T follicular helper cell (primary cell): ENCODE measurements at regions not wholly inside any gene's neighbourhood (a gene's known extent, or its start where the extent isn't known, plus 50 kb on each side); places are given as distances from the start of the nearest gene placed in this dataset.
"Not testable (repeated sequence)": the region's sequence is repeated elsewhere in the genome, so short reads cannot be mapped to it uniquely, and the experiment has no call there.

Experiments used
- DNase-seq: peaks from one replicate; pipeline ENCODE4 v3.0.0-alpha.2; 2020; ENCODE audit warnings: low read depth

GRCh38 chr13:103908274-103908673, 842.1 kb upstream of the SLC10A2 start:
- DNase-seq, result no peak

GRCh38 chr13:103903790-103904189, 837.6 kb upstream of the SLC10A2 start:
- DNase-seq, result no peak

GRCh38 chr13:103898481-103898880, 832.3 kb upstream of the SLC10A2 start:
- DNase-seq, result no peak

- DNase-seq, result no peak
These were observed 829.8 kb upstream of the SLC10A2 start for GRCh38 chr13:103895835-103896531.

- no peak for DNase-seq
These were observed 828.4 kb upstream of the SLC10A2 start for GRCh38 chr13:103894626-103895025.

- no peak for DNase-seq
These were observed 818.0 kb upstream of the SLC10A2 start for GRCh38 chr13:103884101-103884723.

- DNase-seq, result no peak
These were observed 817.5 kb upstream of the SLC10A2 start for GRCh38 chr13:103883698-103884097.

- no peak for DNase-seq
These were observed 816.9 kb upstream of the SLC10A2 start for GRCh38 chr13:103883164-103883563.

GRCh38 chr13:103880146-103880545, 813.9 kb upstream of the SLC10A2 start:
- DNase-seq, result not testable (repeated sequence)

GRCh38 chr13:103878891-103879605, 812.8 kb upstream of the SLC10A2 start:
- DNase-seq, result no peak

- no peak for DNase-seq
These were observed 810.4 kb upstream of the SLC10A2 start for GRCh38 chr13:103876571-103876970.

- DNase-seq, result no peak
These were observed 807.5 kb upstream of the SLC10A2 start for GRCh38 chr13:103873725-103874124.

- no peak for DNase-seq
These were observed 799.8 kb upstream of the SLC10A2 start for GRCh38 chr13:103866048-103866447.

- DNase-seq, result no peak
These were observed 796.3 kb upstream of the SLC10A2 start for GRCh38 chr13:103862525-103862924.

- no peak for DNase-seq
These were observed 793.7 kb upstream of the SLC10A2 start for GRCh38 chr13:103859952-103860351.

- DNase-seq, result no peak
These were observed 785.8 kb upstream of the SLC10A2 start for GRCh38 chr13:103852036-103852435.

- DNase-seq, result no peak
These were observed 778.3 kb upstream of the SLC10A2 start for GRCh38 chr13:103844471-103844870.

- DNase-seq, result no peak
These were observed 773.2 kb upstream of the SLC10A2 start for GRCh38 chr13:103839460-103839859.

- DNase-seq, result no peak
These were observed 768.8 kb upstream of the SLC10A2 start for GRCh38 chr13:103835052-103835451.

- DNase-seq, result no peak
These were observed 767.2 kb upstream of the SLC10A2 start for GRCh38 chr13:103833294-103833852.

- no peak for DNase-seq
These were observed 749.4 kb upstream of the SLC10A2 start for GRCh38 chr13:103815619-103816018.

- no peak for DNase-seq
These were observed 746.8 kb upstream of the SLC10A2 start for GRCh38 chr13:103812971-103813370.

GRCh38 chr13:103812558-103812957, 746.3 kb upstream of the SLC10A2 start:
- DNase-seq, result no peak
